H4 (cell line): ENCODE measurements at regions not wholly inside any gene's neighbourhood (a gene's known extent, or its start where the extent isn't known, plus 50 kb on each side); places are given as distances from the start of the nearest gene placed in this dataset.
A peak's percentile ranks its signal among the peaks of the same experiment; 100 is the strongest.
"Not testable (repeated sequence)": the region's sequence is repeated elsewhere in the genome, so short reads cannot be mapped to it uniquely, and the experiment has no call there.

Experiments
- DNase-seq: peaks from one replicate; pipeline ENCODE4 v3.0.0-alpha.2; 2015; ENCODE audit warnings: low spot score

- DNase-seq: peak; percentile 61
These were observed 155.4 kb downstream of the DIO2 start for GRCh38 chr14:80055667-80056496.

DNA sequence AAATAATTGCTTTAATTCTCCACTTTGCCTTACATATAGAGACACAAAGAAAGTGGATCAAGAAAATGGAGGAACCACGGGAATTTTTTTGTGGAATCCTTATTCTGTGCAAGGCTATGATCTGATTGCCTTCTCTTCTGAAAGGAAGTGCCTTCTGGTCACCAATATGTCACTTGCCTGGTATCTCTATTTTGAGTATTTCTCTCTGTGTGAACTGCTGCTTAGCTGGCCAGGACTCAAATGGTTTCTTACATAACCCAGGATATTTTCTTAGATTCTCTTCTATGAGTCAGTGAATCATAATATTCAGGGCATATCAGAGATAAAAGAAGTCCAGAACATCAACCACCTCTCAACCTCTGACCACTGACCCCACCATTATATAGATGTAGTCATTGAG is 156.1 kb downstream of the DIO2 start:
- no peak for DNase-seq

DNA sequence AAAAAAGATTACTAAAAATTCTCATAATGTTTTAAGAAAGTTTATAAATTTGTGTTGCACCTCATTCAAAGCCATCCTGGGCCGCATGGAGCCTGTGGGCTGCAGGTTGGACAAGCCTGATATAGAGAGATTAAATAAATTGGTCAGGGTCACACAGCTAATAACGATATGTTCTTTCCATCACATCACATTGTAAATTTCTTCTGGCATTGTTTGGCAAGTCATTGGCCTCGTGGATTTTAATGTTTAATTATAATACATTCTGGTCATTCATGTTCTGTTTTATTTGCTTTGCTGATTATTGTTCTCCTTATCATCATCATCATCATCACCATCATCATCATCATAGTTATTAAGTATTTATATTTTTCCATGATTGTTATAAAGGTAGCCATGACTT is 157.3 kb downstream of the DIO2 start:
- DNase-seq: no peak

GRCh38 chr14:80049055-80049454 is 162.2 kb downstream of the DIO2 start:
- no peak for DNase-seq

DNA sequence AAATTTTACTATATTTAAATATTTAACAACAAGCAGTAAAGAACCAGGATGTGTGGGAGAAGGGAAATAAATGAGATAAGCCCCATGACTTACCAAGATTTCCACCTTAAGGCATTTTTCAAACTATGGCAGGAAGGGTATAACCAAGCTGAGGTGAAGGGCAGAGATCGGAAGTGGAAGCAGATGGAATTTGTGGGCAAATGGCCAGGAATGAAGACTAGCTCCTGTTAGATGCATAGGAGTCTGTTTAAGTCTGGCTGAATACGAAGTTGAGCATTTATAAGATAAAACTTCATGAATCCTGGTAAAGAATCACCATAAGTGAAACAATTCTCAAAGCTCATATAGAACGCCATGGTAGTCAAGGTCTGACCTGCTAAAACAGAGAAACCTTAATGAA is 163.5 kb downstream of the DIO2 start:
- DNase-seq: no peak

DNA sequence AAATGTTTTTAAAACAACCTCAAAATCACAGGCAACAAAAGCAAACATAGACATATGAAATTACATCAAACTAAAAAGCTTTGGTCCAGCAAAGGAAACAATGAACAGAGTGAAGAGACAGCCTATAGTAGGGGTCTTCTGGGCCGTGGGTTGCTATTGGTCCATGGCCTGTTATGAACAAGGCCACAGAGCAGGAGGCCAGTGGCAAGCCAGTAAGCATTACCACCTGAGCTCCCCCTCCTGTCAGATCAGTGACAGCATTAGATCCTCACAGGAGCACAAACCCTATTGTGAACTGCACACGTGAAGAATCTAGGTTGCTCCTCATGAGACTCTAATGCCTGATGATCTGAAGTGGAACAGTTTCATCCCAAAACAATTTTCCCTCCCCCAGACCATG is 174.0 kb downstream of the DIO2 start:
- no peak for DNase-seq

GRCh38 chr14:80024417-80024816 is 186.9 kb downstream of the DIO2 start:
- no peak for DNase-seq

DNA sequence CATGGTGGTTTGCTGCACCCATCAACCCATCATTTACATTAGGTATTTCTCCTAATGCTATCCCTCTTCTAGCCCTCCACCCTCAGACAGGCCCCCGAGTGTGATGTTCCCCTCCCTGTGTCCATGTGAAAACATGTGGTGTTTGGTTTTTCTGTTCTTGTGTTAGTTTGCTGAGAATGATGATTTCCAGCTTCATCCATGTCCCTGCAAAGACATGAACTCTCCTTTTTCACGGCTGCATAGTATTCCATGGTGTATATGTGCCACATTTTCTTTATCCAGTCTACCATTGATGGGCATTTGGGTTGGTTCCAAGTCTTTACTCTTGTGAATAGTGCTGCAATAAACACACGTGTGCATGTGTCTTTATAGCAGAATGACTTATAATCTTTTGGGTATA is 192.8 kb downstream of the DIO2 start:
- not testable (repeated sequence) for DNase-seq

DNA sequence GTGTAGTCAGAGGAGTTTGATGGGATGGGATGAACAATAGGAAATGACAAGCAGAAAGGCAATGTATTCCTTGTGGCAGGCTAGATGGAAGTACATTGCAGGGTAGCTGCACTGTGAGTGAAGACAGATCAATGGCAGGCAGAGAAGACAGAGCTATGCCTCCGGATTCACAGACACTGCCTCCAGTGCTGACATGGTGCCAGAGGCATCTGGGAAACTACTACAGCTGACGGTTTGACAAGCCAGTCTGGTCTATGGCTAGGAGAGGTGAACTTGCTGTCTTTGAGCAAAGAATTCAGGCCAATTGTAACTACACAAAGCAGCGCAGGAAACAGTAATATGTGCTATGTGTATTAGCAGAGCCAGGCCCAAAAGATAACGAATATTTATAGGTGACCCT is 193.5 kb downstream of the DIO2 start:
- no peak for DNase-seq

GRCh38 chr14:80010245-80010644 is 201.1 kb downstream of the DIO2 start:
- not testable (repeated sequence) for DNase-seq

DNA sequence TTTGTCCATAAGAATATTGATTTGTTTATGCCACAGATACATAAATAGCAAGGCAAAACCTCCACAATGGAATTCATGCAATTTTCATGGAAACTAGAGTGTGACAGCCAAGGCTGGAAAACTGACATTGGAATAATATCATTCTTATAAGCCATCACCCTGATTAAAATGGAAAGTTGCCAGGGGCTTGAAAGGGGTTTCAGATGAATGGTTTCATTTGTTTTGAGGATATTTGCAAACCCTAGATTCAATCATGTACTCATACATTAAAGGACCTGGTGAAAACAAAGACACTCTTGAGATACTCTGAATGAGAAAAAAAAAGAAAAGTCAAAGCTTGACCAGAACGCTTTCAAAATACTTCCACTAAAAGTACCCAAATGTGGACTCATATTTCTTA is 205.7 kb downstream of the DIO2 start:
- no peak for DNase-seq

- no peak for DNase-seq
These were observed 206.4 kb downstream of the DIO2 start for GRCh38 chr14:80004871-80005270.

DNA sequence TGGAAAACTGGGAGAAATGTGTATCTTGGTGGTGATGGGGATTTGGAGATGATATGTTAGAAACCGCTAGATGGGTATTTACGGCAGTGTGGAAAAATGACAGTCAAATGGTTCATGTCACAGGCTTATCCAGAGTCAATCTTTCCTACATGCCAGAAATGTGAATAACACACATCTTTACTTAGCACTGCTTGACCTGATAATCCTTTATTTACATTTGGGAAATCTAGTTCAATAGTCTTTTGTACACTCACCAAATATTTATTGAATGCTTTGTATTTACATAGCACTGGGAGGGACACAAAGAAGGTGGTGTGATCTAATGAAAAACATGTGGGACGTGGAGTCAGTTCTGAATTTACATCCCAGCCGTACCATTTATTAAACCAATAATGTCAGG is 208.2 kb downstream of the DIO2 start:
- peak; percentile 4 for DNase-seq

DNA sequence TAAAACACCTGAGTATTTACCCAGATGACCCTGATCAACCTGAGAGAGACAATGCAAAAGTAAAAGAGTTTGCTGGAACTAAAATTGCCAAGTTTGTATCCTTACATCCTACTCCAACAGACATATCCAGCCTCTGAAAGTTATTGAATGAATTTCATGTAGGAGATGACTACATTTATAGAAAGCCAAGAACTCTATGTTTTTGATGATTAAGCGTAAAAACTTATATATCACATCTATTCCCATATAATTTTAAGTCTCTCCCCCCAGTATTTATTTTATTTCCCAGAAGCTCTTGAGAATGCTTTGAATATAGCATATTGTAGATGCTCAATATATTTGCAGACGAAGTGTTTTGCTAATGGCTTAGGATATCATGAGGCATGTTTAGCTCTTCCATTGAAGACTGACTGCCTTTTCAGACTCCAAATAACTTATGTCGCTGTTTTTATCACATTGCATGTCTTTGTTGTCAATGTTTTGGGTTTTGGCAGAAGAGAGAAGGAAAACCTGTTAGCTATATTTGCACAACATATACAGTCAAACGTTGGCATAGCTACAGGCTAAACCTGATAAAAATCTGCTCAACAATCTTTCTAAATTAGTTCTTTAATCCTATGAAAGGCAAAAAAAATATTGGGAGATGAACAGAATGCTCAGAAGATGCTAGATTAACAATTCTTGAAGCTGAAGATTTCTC is 213.6 kb downstream of the DIO2 start:
- no peak for DNase-seq

GRCh38 chr14:79992407-79993198 is 218.7 kb downstream of the DIO2 start:
- no peak for DNase-seq

GRCh38 chr14:79991866-79992265 is 219.4 kb downstream of the DIO2 start:
- DNase-seq: no peak

GRCh38 chr14:79989990-79990389 is 221.3 kb downstream of the DIO2 start:
- no peak for DNase-seq

GRCh38 chr14:79986251-79986650 is 225.1 kb downstream of the DIO2 start:
- DNase-seq: no peak

DNA sequence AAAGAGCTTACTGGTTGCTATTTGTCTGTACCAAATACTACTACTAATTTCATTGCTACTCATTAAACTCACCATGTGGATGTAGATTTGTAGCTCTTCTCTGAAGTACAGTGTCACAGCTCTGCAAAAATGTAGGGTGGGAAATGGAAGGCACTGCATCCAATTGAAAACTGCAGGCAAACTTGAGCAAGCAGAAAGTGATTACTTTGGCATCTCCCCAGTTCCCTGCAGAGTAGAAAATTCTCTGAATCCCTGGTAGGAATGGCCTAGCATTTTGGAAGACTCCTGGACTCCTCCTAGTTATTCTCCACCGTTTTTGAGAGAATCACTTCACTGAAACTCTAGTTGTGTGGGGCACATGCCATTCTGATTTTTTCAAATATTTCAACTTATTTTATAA is 239.1 kb downstream of the DIO2 start:
- no peak for DNase-seq

DNA sequence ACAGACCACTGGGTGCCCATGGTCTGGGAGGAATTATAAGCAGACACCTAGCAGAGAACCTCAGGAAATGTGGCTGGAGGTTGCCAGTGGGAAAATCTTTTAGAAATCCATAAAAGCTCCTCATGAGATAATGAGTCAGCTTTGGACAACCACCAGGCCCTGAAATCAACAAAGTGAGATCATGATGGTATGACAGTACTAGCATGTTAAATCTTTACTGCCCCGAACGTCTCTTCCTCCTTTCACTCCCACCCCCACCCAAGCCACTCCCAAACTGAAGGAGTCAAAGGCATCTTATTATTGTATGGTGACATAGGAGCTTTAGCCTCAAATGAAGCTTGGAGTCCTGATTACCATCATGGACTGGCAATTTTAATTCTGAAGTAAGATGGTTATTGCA is 240.0 kb downstream of the DIO2 start:
- no peak for DNase-seq

DNA sequence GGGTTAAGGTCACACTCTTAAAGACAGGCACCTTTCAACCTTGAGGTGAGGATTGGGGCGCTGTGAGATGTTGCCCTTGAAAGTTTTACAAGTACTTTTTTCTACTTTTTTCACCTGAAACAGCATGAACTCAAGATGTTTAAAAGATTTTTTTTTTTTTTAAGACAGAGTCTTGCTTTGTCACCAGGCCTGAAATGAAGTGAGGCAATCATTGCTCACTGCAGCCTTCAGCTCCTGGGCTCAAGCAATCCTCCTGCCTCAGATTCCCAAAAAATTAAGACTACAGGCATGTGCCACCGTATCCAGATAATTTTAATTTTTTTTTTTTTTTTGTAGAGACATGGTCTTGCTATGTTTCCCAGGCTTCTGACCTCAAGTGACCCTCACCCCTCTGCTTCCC is 243.9 kb downstream of the DIO2 start:
- DNase-seq: no peak

- no peak for DNase-seq
These were observed 244.3 kb downstream of the DIO2 start for GRCh38 chr14:79967001-79967400.

- DNase-seq: no peak
These were observed 245.4 kb downstream of the DIO2 start for GRCh38 chr14:79965896-79966295.
